Erythroblast (primary cell): ENCODE measurements at regions not wholly inside any gene's neighbourhood (a gene's known extent, or its start where the extent isn't known, plus 50 kb on each side); places are given as distances from the start of the nearest gene placed in this dataset.
"Not testable (repeated sequence)": the region's sequence is repeated elsewhere in the genome, so short reads cannot be mapped to it uniquely, and the experiment has no call there.

Experiments
- DNase-seq, 2 experiments: peaks; one replicate each; lab custom pipeline; 2025; lab: John Stamatoyannopoulos, UW
- GATA1 ChIP-seq: IDR thresholded peaks from 2 replicates; pipeline ENCODE4 v1.6.1; 2011; ENCODE audit warnings: low read depth, mild to moderate bottlenecking, control low read depth, low read length, moderate library complexity
- POLR2A ChIP-seq: IDR thresholded peaks from 2 replicates; pipeline ENCODE4 v1.6.1; 2011; ENCODE audit warnings: mild to moderate bottlenecking, low read length

GRCh38 chr15:81725590-81725989 lies 320.2 kb downstream of the MEX3B start:
- no peak for DNase-seq
- TF ChIP-seq GATA1 (no peak), POLR2A (no peak)

- DNase-seq = no peak
- TF ChIP-seq POLR2A = no peak
- TF ChIP-seq GATA1 = no peak
Observed at GRCh38 chr15:81724536-81724935, 321.3 kb downstream of the MEX3B start.

- no peak for DNase-seq
- TF ChIP-seq POLR2A (no peak), GATA1 (no peak)
Observed at GRCh38 chr15:81723701-81724100, 322.1 kb downstream of the MEX3B start.

DNA sequence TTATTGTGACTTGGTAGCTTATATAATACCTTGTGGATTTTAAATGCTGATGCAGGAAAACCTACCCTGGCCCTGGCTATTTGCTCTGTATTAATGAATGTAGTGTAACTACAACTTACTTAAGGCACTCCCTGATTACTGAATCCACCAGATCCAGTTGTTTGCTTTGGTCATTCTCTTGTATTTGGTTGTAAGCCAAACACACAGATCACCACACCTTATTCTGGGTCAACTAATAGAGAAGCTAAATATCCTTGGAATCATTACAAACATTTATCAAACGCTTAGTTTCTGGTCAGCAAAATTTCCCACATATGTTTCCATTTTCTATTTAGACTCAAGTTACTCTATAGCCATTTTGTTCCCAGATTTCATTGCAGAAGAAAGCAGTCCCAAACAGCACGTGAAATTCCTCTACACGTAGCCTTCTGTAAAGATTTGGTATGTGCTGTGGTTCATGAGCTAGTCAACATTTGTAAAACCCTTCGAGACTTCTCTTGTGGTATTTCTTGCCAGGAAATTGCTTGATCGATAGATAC lies 322.6 kb downstream of the MEX3B start:
- no peak for DNase-seq
- no peak for TF ChIP-seq POLR2A
- no peak for TF ChIP-seq GATA1

DNA sequence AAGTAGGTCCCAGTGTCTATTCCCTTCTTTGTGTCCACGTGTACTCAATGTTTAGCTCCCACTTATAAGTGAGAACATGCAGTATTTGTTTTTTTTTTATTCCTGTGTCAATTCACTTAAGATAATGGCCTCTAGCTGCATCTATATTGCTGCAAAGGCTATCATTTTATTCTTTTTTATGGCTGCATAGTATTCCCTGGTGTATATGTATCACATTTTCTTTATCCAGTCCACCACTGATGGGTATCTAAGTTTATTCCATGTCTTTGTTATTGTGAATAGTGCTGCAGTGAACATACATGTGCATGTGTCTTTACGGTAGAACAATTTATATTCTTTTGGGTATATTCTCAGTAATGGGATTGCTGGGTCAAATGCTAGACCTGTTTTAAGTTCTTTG lies 329.4 kb downstream of the MEX3B start:
- DNase-seq = not testable (repeated sequence)

DNA sequence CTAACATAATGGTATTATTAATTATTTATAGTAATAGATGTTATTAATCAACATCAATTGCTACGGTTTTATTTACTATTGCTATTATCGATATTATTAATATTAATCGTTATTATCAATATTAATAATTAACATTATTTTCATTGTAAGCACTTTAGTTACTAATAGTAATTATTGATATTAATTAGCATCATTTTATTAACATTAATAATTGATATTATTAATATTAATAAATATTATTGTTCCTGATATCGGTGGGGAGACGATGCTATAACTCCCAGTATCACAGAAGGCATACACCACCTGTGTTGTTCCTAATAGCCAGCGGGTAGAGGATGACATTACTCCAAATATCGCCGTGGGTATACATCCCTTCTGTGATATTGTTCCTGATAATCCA lies 335.5 kb downstream of the MEX3B start:
- TF ChIP-seq POLR2A = no peak
- TF ChIP-seq GATA1 = no peak
- no peak for DNase-seq

GRCh38 chr15:81706816-81707346 lies 332.9 kb upstream of the TMC3 start:
- DNase-seq = not testable (repeated sequence)

DNA sequence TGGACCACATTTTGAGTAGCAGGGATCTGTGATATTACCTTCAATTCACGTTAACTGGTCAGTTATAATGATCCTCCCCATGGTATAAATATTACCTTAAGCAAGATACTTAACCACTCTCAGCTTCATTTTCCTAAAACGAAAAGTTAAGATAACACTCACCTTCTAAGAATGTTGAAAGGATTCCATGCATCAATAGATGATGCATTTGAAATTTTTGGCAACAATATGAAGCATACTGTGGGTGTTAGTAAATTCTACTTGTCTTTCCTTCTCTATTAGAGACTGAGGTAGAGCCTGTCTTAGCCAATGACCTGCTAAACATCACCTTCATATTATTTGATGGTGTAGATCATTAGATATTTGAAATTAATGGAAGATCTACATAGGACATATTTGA lies 331.7 kb upstream of the TMC3 start:
- DNase-seq = not testable (repeated sequence)

DNA sequence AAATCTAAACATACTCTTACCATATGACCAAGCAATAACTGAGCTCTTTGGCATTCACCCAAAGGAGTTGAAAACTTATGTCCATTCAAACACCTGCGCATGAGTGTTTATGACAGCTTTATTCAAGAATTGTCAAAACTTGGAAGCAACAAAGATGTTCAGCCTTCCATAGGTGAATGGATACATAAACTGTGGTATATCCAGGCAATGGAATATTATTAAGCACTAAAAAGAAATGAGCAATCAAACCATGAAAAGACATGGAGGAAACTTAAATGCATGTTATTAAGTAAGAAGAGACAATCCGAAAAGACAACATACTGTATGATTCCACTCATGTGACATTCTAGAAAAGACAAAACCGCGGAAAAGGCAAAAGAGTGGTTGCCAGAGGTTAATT lies 312.0 kb upstream of the TMC3 start:
- TF ChIP-seq GATA1 (no peak), POLR2A (no peak)
- DNase-seq = no peak

DNA sequence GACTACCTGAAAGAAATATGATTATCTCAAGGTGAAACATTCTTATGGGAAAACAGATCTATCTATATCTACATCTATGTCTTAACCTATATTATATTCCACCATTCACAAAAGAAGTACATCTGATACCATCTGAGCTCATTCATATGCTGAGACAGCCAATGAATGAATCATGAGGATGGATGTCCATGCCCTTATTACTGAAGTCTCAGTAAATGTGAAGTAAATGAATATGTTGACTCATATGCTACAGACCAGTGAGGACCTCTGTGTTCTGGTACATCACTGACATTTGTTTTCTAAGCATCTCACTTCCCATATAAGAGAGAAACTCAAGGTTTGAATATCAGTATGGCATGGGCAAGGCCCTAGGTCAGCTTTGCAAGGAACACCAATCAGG lies 311.2 kb upstream of the TMC3 start:
- DNase-seq = no peak
- TF ChIP-seq GATA1 = no peak

DNA sequence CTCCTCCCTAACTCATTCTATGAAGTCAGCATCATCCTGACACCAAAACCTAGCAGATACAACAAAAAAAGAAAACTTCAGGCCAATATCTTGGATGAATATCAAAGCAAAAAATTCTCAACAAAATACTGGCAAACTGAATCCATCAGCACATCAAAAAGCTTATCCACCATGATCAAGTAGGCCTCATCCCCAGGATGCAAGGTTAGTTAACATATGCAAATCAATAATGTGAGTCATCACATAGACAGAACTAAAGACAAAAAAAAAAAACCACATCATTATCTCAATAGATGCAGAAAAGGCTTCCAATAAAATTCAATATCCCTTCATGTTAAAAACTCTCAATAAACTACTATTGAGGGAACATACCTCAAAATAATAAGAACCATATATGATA lies 306.8 kb upstream of the TMC3 start:
- no peak for DNase-seq
- TF ChIP-seq POLR2A (no peak), GATA1 (no peak)

DNA sequence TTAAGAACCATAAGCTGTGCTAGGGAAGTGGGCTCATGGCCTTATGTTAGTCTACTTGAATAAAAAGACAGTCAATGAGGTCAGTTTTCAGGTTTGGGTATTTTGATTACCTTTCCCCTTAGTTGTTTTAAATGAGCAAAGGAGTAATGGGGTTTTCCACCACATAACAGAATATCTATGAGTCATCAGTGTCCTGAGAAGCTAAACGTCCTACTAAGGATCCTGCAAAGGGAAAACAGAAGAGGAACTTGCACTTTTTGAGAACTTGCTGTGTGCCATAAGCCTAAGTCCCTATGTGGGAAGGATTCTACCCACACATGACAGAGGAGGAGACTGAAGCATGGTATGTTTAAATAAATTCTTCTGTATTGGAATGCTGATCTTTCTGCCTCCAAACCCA lies 292.8 kb upstream of the TMC3 start:
- TF ChIP-seq GATA1 = no peak
- TF ChIP-seq POLR2A = no peak
- DNase-seq = no peak

- TF ChIP-seq POLR2A (no peak), GATA1 (no peak)
- DNase-seq = no peak
Observed at GRCh38 chr15:81660976-81661375, 287.0 kb upstream of the TMC3 start.

DNA sequence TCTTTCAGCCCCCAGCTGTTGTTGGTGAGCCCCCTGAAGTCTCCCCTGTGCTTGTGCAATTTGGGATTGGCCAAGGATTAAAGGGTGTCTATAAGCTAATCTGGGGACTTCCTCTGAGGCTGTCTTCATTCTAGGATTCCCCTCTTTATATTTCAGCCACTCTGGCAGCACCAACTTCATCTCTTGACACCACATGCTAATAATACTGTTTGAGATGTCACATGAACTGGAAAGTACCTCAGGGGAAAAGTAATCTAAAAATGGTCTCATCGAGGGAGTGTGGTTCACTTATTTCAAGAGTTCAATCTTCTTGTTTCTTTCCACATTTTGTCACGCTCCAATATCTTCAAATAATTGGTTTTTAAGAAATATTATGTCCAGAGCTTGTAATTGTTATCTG lies 279.2 kb upstream of the TMC3 start:
- no peak for DNase-seq

GRCh38 chr15:81645470-81645869 lies 271.5 kb upstream of the TMC3 start:
- no peak for DNase-seq
- TF ChIP-seq POLR2A (no peak), GATA1 (no peak)

More for the DNA sequence above, 279.2 kb upstream of the TMC3 start:
- no peak for TF ChIP-seq GATA1

DNA sequence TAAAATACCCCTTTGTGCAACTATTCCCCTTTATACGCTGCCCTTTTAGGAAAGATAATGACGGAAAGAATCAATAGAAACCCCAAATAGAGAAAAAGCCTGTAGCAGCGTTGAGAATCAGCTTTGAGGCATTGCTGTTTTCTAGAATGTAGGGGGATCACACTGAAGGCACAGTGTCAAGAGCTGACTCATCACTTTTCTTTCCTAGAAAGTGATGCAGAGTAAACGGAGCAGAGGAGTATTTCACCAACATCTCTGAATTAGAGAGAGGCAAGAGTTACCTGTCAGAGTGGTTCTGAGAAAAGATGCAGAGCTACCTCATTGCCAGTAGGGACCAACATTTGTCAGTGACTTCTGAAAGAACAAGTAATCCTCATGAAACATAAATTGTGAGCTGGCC lies 269.8 kb upstream of the TMC3 start:
- TF ChIP-seq POLR2A (no peak), GATA1 (no peak)
- DNase-seq = no peak
